Activated CD8-positive, alpha-beta T cell treated with anti-CD3 and anti-CD28 coated beads for 36 hours (primary cell): ENCODE measurements at regions not wholly inside any gene's neighbourhood (a gene's known extent, or its start where the extent isn't known, plus 50 kb on each side); places are given as distances from the start of the nearest gene placed in this dataset.
"Not testable (repeated sequence)": the region's sequence is repeated elsewhere in the genome, so short reads cannot be mapped to it uniquely, and the experiment has no call there.

ENCODE experiments used
- ATAC-seq: fragments of 200-7000 bp; cut with Tn5 transposase; one replicate; pipeline ENCODE4 v1.10.0; 2021; ENCODE audit warnings: mild to moderate bottlenecking, moderate library complexity
- CTCF ChIA-PET: fragments of 350-600 bp; sonication (Branson Sonifier 250); formaldehyde crosslinking; loops from one replicate; lab custom pipeline; 2021; ENCODE audit warnings: antibody characterized with exemption; lab: Charles Lee
- POLR2A ChIA-PET: fragments of 350-600 bp; sonication (Branson Sonifier 250); formaldehyde crosslinking; loops from one replicate; lab custom pipeline; 2021; ENCODE audit warnings: antibody characterized with exemption; lab: Charles Lee
- DNase-seq: peaks from one replicate; pipeline ENCODE4 v3.0.0-alpha.2; 2020
- H3K27ac Mint-ChIP-seq: one replicate; pipeline ENCODE4 v1.8.0; 2021; ENCODE audit warnings: mild to moderate bottlenecking, mixed read lengths
- H3K27me3 Mint-ChIP-seq: one replicate; pipeline ENCODE4 v1.8.0; 2021; ENCODE audit warnings: mixed read lengths
- H3K36me3 Mint-ChIP-seq: one replicate; pipeline ENCODE4 v1.8.0; 2021; ENCODE audit warnings: low read depth, mixed read lengths
- H3K4me1 Mint-ChIP-seq: one replicate; pipeline ENCODE4 v1.8.0; 2021; ENCODE audit warnings: low read depth, mixed read lengths
- H3K4me3 Mint-ChIP-seq: one replicate; pipeline ENCODE4 v1.8.0; 2021; ENCODE audit warnings: mild to moderate bottlenecking, moderate library complexity, mixed read lengths
- H3K9me3 Mint-ChIP-seq: one replicate; pipeline ENCODE4 v1.8.0; 2021; ENCODE audit warnings: mixed read lengths
- CTCF ChIP-seq: fragments of 200-600 bp; IDR thresholded peaks from one replicate; pipeline ENCODE4 v1.8.0; 2022; ENCODE audit warnings: antibody characterized with exemption, mild to moderate bottlenecking
- intact Hi-C: fragments of 100-400 bp; cut with micrococcal nuclease; formaldehyde crosslinking; loops from one replicate; pipeline ENCODE4 v1.10.0; 2022

- H3K4me1 Mint-ChIP-seq = no peaks in the 10 kb centered on the region
- H3K27me3 Mint-ChIP-seq = no peaks in the 10 kb centered on the region
- H3K27ac Mint-ChIP-seq = no peak overlapping the region
- CTCF ChIA-PET = no interaction called here
- ATAC-seq (no peak), DNase-seq (no peak)
- no peaks in the 10 kb centered on the region for H3K36me3 Mint-ChIP-seq
- intact Hi-C loops = no loop called here
- no peaks in the 10 kb centered on the region for H3K9me3 Mint-ChIP-seq
- POLR2A ChIA-PET = no interaction called here
- no peak overlapping the region for H3K4me3 Mint-ChIP-seq
- TF ChIP-seq CTCF = no peak
Observed at GRCh38 chr16:66030036-66030435, 336.5 kb upstream of the CDH5 start.

GRCh38 chr16:66028510-66029216 is 337.8 kb upstream of the CDH5 start:
- no peak for DNase-seq
- H3K27me3 Mint-ChIP-seq = no peaks in the 10 kb centered on the region

GRCh38 chr16:66026787-66027330 is 339.6 kb upstream of the CDH5 start:
- intact Hi-C loops = no loop called here
- TF ChIP-seq CTCF = no peak
- peaks cover 6% of the 10 kb centered on the region for H3K9me3 Mint-ChIP-seq
- H3K4me3 Mint-ChIP-seq = no peak overlapping the region
- no peaks in the 10 kb centered on the region for H3K27me3 Mint-ChIP-seq
- CTCF ChIA-PET = no interaction called here
- H3K36me3 Mint-ChIP-seq = no peaks in the 10 kb centered on the region
- POLR2A ChIA-PET = no interaction called here
- H3K4me1 Mint-ChIP-seq = no peaks in the 10 kb centered on the region
- ATAC-seq = no peak
- no peak overlapping the region for H3K27ac Mint-ChIP-seq
- DNase-seq = no peak

More at GRCh38 chr16:66028510-66029216, 337.8 kb upstream of the CDH5 start:
- H3K27ac Mint-ChIP-seq = no peak overlapping the region
- no peaks in the 10 kb centered on the region for H3K36me3 Mint-ChIP-seq
- ChIA-PET CTCF (no interaction called here), POLR2A (no interaction called here)
- no peak for ATAC-seq
- intact Hi-C loops = no loop called here
- peaks cover 6% of the 10 kb centered on the region for H3K9me3 Mint-ChIP-seq
- no peak for TF ChIP-seq CTCF
- no peak overlapping the region for H3K4me3 Mint-ChIP-seq
- H3K4me1 Mint-ChIP-seq = no peaks in the 10 kb centered on the region

GRCh38 chr16:66026211-66026610 is 340.3 kb upstream of the CDH5 start:
- Mint-ChIP-seq H3K27ac (no peak overlapping the region), H3K9me3 (peaks cover 6% of the 10 kb centered on the region), H3K27me3 (no peaks in the 10 kb centered on the region), H3K36me3 (no peaks in the 10 kb centered on the region), H3K4me3 (no peak overlapping the region), H3K4me1 (no peaks in the 10 kb centered on the region)
- DNase-seq (no peak), ATAC-seq (no peak)
- intact Hi-C loops = no loop called here
- ChIA-PET CTCF (no interaction called here), POLR2A (no interaction called here)
- no peak for TF ChIP-seq CTCF

- no peak overlapping the region for H3K4me3 Mint-ChIP-seq
- H3K36me3 Mint-ChIP-seq = no peaks in the 10 kb centered on the region
- ATAC-seq (no peak), DNase-seq (no peak)
- CTCF ChIA-PET = no interaction called here
- POLR2A ChIA-PET = no interaction called here
- no peaks in the 10 kb centered on the region for H3K27me3 Mint-ChIP-seq
- TF ChIP-seq CTCF = no peak
- no peaks in the 10 kb centered on the region for H3K4me1 Mint-ChIP-seq
- H3K9me3 Mint-ChIP-seq = peaks cover 6% of the 10 kb centered on the region
- no peak overlapping the region for H3K27ac Mint-ChIP-seq
- intact Hi-C loops = no loop called here
Observed at GRCh38 chr16:66025751-66026150, 340.7 kb upstream of the CDH5 start.

- intact Hi-C loops = not testable (repeated sequence)
Observed at GRCh38 chr16:66024567-66024966, 341.9 kb upstream of the CDH5 start.

More at GRCh38 chr16:66024567-66024966, 341.9 kb upstream of the CDH5 start:
- H3K9me3 Mint-ChIP-seq, H3K27me3 Mint-ChIP-seq, CTCF ChIA-PET, POLR2A ChIA-PET, H3K4me1 Mint-ChIP-seq, H3K4me3 Mint-ChIP-seq, H3K36me3 Mint-ChIP-seq, ATAC-seq, DNase-seq, H3K27ac Mint-ChIP-seq: not testable (repeated sequence)
